DMS153 treated with DMSO at 0.1 percent for 48 hours (cell line): ENCODE measurements at regions not wholly inside any gene's neighbourhood (a gene's known extent, or its start where the extent isn't known, plus 50 kb on each side); places are given as distances from the start of the nearest gene placed in this dataset.
A peak's percentile ranks its signal among the peaks of the same experiment; 100 is the strongest.

Experiments used
- DNase-seq: peaks from one replicate; lab custom pipeline; 2025; ENCODE audit not compliant: unreplicated experiment; lab: John Stamatoyannopoulos, UW

- no peak for DNase-seq
Measured at GRCh38 chr3:99016452-99016851, 115.0 kb upstream of the DCBLD2 start.

- DNase-seq = no peak
Measured at GRCh38 chr3:99013777-99014315, 112.4 kb upstream of the DCBLD2 start.

GRCh38 chr3:99013077-99013476 is 111.6 kb upstream of the DCBLD2 start:
- DNase-seq = no peak

- DNase-seq = no peak
Measured at GRCh38 chr3:99012051-99012450, 110.6 kb upstream of the DCBLD2 start.

- no peak for DNase-seq
Measured at GRCh38 chr3:99009851-99010250, 108.4 kb upstream of the DCBLD2 start.

GRCh38 chr3:99006686-99007085 is 105.2 kb upstream of the DCBLD2 start:
- no peak for DNase-seq

GRCh38 chr3:98999675-99000074 is 98.2 kb upstream of the DCBLD2 start:
- no peak for DNase-seq

- DNase-seq = peak; percentile 4
Measured at GRCh38 chr3:98994128-98994762, 92.8 kb upstream of the DCBLD2 start.

- no peak for DNase-seq
Measured at GRCh38 chr3:98991393-98991792, 89.9 kb upstream of the DCBLD2 start.

- no peak for DNase-seq
Measured at GRCh38 chr3:98990657-98991056, 89.2 kb upstream of the DCBLD2 start.

- DNase-seq = no peak
Measured at GRCh38 chr3:98986073-98986472, 84.6 kb upstream of the DCBLD2 start.

- DNase-seq = no peak
Measured at GRCh38 chr3:98985431-98985830, 83.9 kb upstream of the DCBLD2 start.

GRCh38 chr3:98984024-98984423 is 82.5 kb upstream of the DCBLD2 start:
- no peak for DNase-seq

GRCh38 chr3:98982351-98982750 is 80.9 kb upstream of the DCBLD2 start:
- no peak for DNase-seq

GRCh38 chr3:98980915-98981596 is 79.6 kb upstream of the DCBLD2 start:
- no peak for DNase-seq

GRCh38 chr3:98979296-98979695 is 77.8 kb upstream of the DCBLD2 start:
- no peak for DNase-seq

GRCh38 chr3:98978068-98978811 is 76.7 kb upstream of the DCBLD2 start:
- DNase-seq = no peak

- no peak for DNase-seq
Measured at GRCh38 chr3:98977520-98977919, 76.0 kb upstream of the DCBLD2 start.

GRCh38 chr3:98974442-98974841 is 72.9 kb upstream of the DCBLD2 start:
- no peak for DNase-seq

GRCh38 chr3:98972720-98973119 is 71.2 kb upstream of the DCBLD2 start:
- DNase-seq = no peak

GRCh38 chr3:98972155-98972554 is 70.7 kb upstream of the DCBLD2 start:
- DNase-seq = no peak

GRCh38 chr3:98971169-98971681 is 69.7 kb upstream of the DCBLD2 start:
- no peak for DNase-seq
